Activated naive CD4-positive, alpha-beta T cell treated with anti-CD3 and anti-CD28 coated beads, Interleukin-2, amount 50 U/mL, for 24 hours (primary cell): ENCODE measurements at regions not wholly inside any gene's neighbourhood (a gene's known extent, or its start where the extent isn't known, plus 50 kb on each side); places are given as distances from the start of the nearest gene placed in this dataset.
"Not testable (repeated sequence)": the region's sequence is repeated elsewhere in the genome, so short reads cannot be mapped to it uniquely, and the experiment has no call there.

Experiments
- H3K27ac Mint-ChIP-seq: one replicate; pipeline ENCODE4 v1.8.0; 2021; ENCODE audit warnings: mild to moderate bottlenecking, mixed read lengths
- H3K27me3 Mint-ChIP-seq: one replicate; pipeline ENCODE4 v1.8.0; 2021; ENCODE audit warnings: mixed read lengths
- H3K36me3 Mint-ChIP-seq: one replicate; pipeline ENCODE4 v1.8.0; 2021; ENCODE audit warnings: mixed read lengths
- H3K4me1 Mint-ChIP-seq: one replicate; pipeline ENCODE4 v1.8.0; 2021; ENCODE audit warnings: mixed read lengths
- H3K4me3 Mint-ChIP-seq: one replicate; pipeline ENCODE4 v1.8.0; 2021; ENCODE audit warnings: mild to moderate bottlenecking, mixed read lengths
- H3K9me3 Mint-ChIP-seq: one replicate; pipeline ENCODE4 v1.8.0; 2021; ENCODE audit warnings: mixed read lengths

GRCh38 chr6:71232890-71233289, 55.7 kb upstream of the OGFRL1 start:
- H3K27me3 Mint-ChIP-seq, H3K36me3 Mint-ChIP-seq, H3K4me3 Mint-ChIP-seq, H3K27ac Mint-ChIP-seq, H3K9me3 Mint-ChIP-seq: not testable (repeated sequence)
- H3K4me1 Mint-ChIP-seq = peaks cover 18% of the 10 kb centered on the region

DNA sequence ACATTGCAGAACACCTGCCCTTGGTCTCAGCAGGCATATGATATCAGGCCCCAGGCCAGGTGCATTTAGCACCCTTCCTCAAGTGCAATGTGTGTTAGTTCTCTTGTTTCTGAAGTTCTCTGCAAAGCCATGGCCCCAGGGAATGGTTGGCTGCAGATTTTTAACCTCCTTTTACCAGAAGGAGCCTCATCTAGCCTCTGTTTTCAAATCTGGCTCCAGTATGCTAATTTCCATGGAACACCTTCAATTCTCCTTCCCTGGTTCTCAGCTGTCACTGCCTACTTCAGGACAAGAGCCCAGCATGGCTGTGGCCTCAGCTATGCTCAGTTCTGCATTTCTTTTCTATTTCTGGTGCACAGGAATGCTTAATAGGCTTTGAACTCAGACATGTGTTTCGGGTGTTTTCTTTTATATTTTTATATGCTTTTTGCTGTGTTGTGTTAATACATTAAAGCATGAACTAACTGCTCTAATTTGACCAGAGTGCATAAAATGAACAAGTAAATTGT, 51.6 kb upstream of the OGFRL1 start:
- Mint-ChIP-seq H3K27me3 (peaks cover 2% of the 10 kb centered on the region), H3K4me1 (no peaks in the 10 kb centered on the region), H3K36me3 (no peaks in the 10 kb centered on the region), H3K4me3 (no peak overlapping the region), H3K9me3 (no peaks in the 10 kb centered on the region), H3K27ac (no peak overlapping the region)

DNA sequence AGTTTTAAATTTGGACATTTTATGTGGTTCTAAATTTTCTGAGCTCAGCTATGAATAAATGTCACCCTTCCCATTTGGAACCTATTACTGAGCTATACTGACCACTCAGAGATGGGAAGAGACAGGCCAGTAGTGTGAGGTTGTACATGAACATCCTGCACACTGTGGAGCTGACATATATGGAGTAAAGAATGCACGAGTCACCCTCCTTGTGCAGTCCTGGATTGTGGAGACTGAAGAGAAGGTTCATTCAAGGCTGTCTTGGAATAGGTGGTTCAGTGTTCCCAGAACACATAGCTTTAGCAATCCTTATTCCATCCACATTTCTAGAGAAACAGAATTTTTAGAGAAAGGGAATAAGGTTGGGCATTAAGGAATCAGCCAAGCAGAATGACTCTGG, 50.3 kb upstream of the OGFRL1 start:
- H3K27ac Mint-ChIP-seq = no peak overlapping the region
- H3K27me3 Mint-ChIP-seq = peaks cover 2% of the 10 kb centered on the region
- H3K4me1 Mint-ChIP-seq = no peaks in the 10 kb centered on the region
- no peaks in the 10 kb centered on the region for H3K36me3 Mint-ChIP-seq
- H3K4me3 Mint-ChIP-seq = no peak overlapping the region
- no peaks in the 10 kb centered on the region for H3K9me3 Mint-ChIP-seq
